HepG2 (cell line): ENCODE measurements at regions not wholly inside any gene's neighbourhood (a gene's known extent, or its start where the extent isn't known, plus 50 kb on each side); places are given as distances from the start of the nearest gene placed in this dataset.

Source experiments
- ATAC-seq: fragments of 200-7000 bp; cut with Tn5 transposase; 3 replicates; pipeline ENCODE4 v1.9.1; 2020; ENCODE audit warnings: mild to moderate bottlenecking, moderate library complexity
- BruUV-seq: library from RNA; stranded (reverse); fragments of 400-500 nt; replicated peaks from 2 replicates; lab custom pipeline; 2021; lab: Mats Ljungman, UMichigan
- CTCF ChIA-PET: fragments of 300-600 bp; formaldehyde crosslinking; extraction: SDS; loops from one replicate; lab custom pipeline; 2021; ENCODE audit warnings: low total read pairs, inconsistent platforms, low intra/inter-chr PET ratio; lab: Yijun Ruan, JAX
- POLR2A ChIA-PET: fragments of 350-600 bp; sonication (Branson Sonifier 250); formaldehyde crosslinking; loops from one replicate; lab custom pipeline; 2020; ENCODE audit warnings: antibody characterized with exemption, inconsistent platforms; lab: Yijun Ruan, JAX
- DNase-seq: peaks from one replicate; pipeline ENCODE4 v3.0.0-alpha.2; 2015; ENCODE audit warnings: low spot score
- FAIRE-seq: peaks from 3 replicates; lab custom pipeline; 2011; peaks lifted over from hg19 to GRCh38; lab: Jason Lieb, UNC
- H2AFZ ChIP-seq: one replicate; pipeline ENCODE4 v1.6.1; 2011; ENCODE audit warnings: low read length, inconsistent platforms
- H3K27ac ChIP-seq: fragments of 300-600 bp; 3 replicates; pipeline ENCODE4 v1.8.0; 2011; ENCODE audit warnings: mixed run types, mild to moderate bottlenecking, mixed read lengths, low read length, inconsistent platforms; ENCODE audit not compliant: insufficient read depth; ENCODE audit errors: extremely low read length
- H3K27me3 ChIP-seq, 2 experiments: fragments of 200-600 bp in 1 of 2; 2 replicates in 1 of 2; 3 replicates in 1 of 2; pipeline versions ENCODE4 v1.6.0 to v1.8.0; 2011; ENCODE audit warnings: low read length in 2 of 2, mild to moderate bottlenecking in 2 of 2, moderate library complexity in 2 of 2, inconsistent platforms in 1 of 2; ENCODE audit not compliant: insufficient read depth in 2 of 2, control insufficient read depth in 1 of 2
- H3K36me3 ChIP-seq, 2 experiments: fragments of 200-600 bp in 1 of 2; replicated peaks in 1 of 2; 2 replicates in 1 of 2; 3 replicates in 1 of 2; pipeline versions ENCODE4 v1.5.1 to v1.8.0; 2011; ENCODE audit warnings: low read length in 2 of 2, inconsistent platforms in 1 of 2; ENCODE audit not compliant: insufficient read depth in 2 of 2, control insufficient read depth in 1 of 2
- H3K4me1 ChIP-seq: 2 replicates; pipeline ENCODE4 v1.5.1; 2012; ENCODE audit warnings: low read length, inconsistent platforms; ENCODE audit not compliant: insufficient read depth
- H3K4me2 ChIP-seq: 2 replicates; pipeline ENCODE4 v1.6.0; 2011; ENCODE audit warnings: low read depth, low read length, inconsistent platforms
- H3K4me3 ChIP-seq, 3 experiments: fragments of 200-600 bp in 1 of 3; sonication (generic), shearing (Covaris generic) in 1 of 3; replicated peaks in 1 of 3; 2 replicates each; pipeline ENCODE4 v1.5.1; 2011 to 2016; ENCODE audit warnings: low read length in 3 of 3, inconsistent platforms in 2 of 3, low read depth in 2 of 3, mild to moderate bottlenecking in 2 of 3, control low read depth in 1 of 3, mixed read lengths in 1 of 3; ENCODE audit not compliant: insufficient read depth in 1 of 3
- H3K79me2 ChIP-seq: one replicate; pipeline ENCODE4 v1.6.1; 2011; ENCODE audit warnings: low read length, inconsistent platforms; ENCODE audit not compliant: insufficient read depth
- H3K9ac ChIP-seq: 2 replicates; pipeline ENCODE4 v1.6.0; 2011; ENCODE audit warnings: mild to moderate bottlenecking, low read depth, low read length, inconsistent platforms; ENCODE audit not compliant: insufficient read depth
- H3K9me3 ChIP-seq: 2 replicates; pipeline ENCODE4 v1.5.1; 2012; ENCODE audit warnings: mild to moderate bottlenecking, low read length
- H4K20me1 ChIP-seq: 2 replicates; pipeline ENCODE4 v1.6.0; 2011; ENCODE audit warnings: inconsistent platforms, mild to moderate bottlenecking, low read length, moderate library complexity; ENCODE audit not compliant: insufficient read depth
- ETV5 ChIP-seq: IDR thresholded peaks from 2 replicates; pipeline ENCODE4 v1.6.1; 2018; ENCODE audit warnings: missing biosample characterization, missing genetic modification reagents, inconsistent platforms, borderline replicate concordance
- ETV6 ChIP-seq: sonication (generic); formaldehyde crosslinking; conservative IDR thresholded peaks from 2 replicates; pipeline ENCODE4 v1.4.0; 2020; ENCODE audit warnings: missing genetic modification reagents
- GATAD2A ChIP-seq: IDR thresholded peaks from 2 replicates; pipeline ENCODE4 v1.6.1; 2016
- HDAC2 ChIP-seq: sonication (generic); formaldehyde crosslinking; IDR thresholded peaks from 2 replicates; pipeline ENCODE4 v1.4.0; 2020; ENCODE audit warnings: missing genetic modification reagents
- HES4 ChIP-seq: sonication (generic); formaldehyde crosslinking; IDR thresholded peaks from 2 replicates; pipeline ENCODE4 v1.9.0; 2021; ENCODE audit warnings: mild to moderate bottlenecking, missing genetic modification reagents, borderline replicate concordance
- IKZF4 ChIP-seq: sonication (generic); formaldehyde crosslinking; IDR thresholded peaks from 2 replicates; pipeline ENCODE4 v1.5.1; 2020; ENCODE audit warnings: borderline replicate concordance, mild to moderate bottlenecking, low read depth, missing genetic modification reagents; ENCODE audit errors: not compliant biosample characterization
- MYC ChIP-seq: sonication (generic); formaldehyde crosslinking; IDR thresholded peaks from 2 replicates; pipeline ENCODE4 v1.9.0; 2021; ENCODE audit warnings: missing genetic modification reagents, borderline replicate concordance
- SALL1 ChIP-seq: sonication (generic); formaldehyde crosslinking; IDR thresholded peaks from 2 replicates; pipeline ENCODE4 v1.8.0; 2022; ENCODE audit warnings: mild to moderate bottlenecking, missing genetic modification reagents
- SAP130 ChIP-seq: IDR thresholded peaks from 2 replicates; pipeline ENCODE4 v1.6.1; 2016; ENCODE audit warnings: low read depth
- SNAI1 ChIP-seq: sonication (generic); formaldehyde crosslinking; IDR thresholded peaks from 2 replicates; pipeline ENCODE4 v1.5.0; 2020; ENCODE audit warnings: mild to moderate bottlenecking, missing genetic modification reagents, borderline replicate concordance
- SP5 ChIP-seq: IDR thresholded peaks from 2 replicates; pipeline ENCODE4 v1.6.1; 2016; ENCODE audit warnings: low read depth, borderline replicate concordance
- SRSF4 ChIP-seq: fragments of 200-400 bp; formaldehyde crosslinking; IDR thresholded peaks from one replicate; pipeline ENCODE4 v1.6.1; 2018; ENCODE audit warnings: mild to moderate bottlenecking, low read depth, low read length, moderate library complexity; ENCODE audit not compliant: poor library complexity, severe bottlenecking
- ZNF563 ChIP-seq: sonication (generic); formaldehyde crosslinking; IDR thresholded peaks from 2 replicates; pipeline ENCODE4 v1.8.0; 2022; ENCODE audit warnings: mild to moderate bottlenecking, moderate library complexity, missing genetic modification reagents
- ZNF781 ChIP-seq: sonication (generic); formaldehyde crosslinking; IDR thresholded peaks from 2 replicates; pipeline ENCODE4 v1.5.1; 2020; ENCODE audit warnings: borderline replicate concordance, mild to moderate bottlenecking, missing genetic modification reagents; ENCODE audit errors: not compliant biosample characterization
- WGBS: methylation state at CpG from one replicate; pipeline ENCODE4 v1.1.6; 2017; ENCODE audit warnings: low lambda C conversion rate; 5-methylcytosine and 5-hydroxymethylcytosine counted together
- in situ Hi-C: cut with HindIII; loops from 2 replicates; pipeline ENCODE4 v1.10.0; 2017; ENCODE audit warnings: low pct_unique_long_range_greater_than_20kb; ENCODE audit not compliant: extremely low pct_ligation_motif_present
- intact Hi-C: fragments of 100-400 bp; cut with micrococcal nuclease; formaldehyde crosslinking; loops from one replicate; pipeline ENCODE4 v1.10.0; 2022; ENCODE audit not compliant: unreplicated experiment
- TF ChIP-seq, protein P1 (sequence below): sonication (generic); formaldehyde crosslinking; IDR thresholded peaks from 2 replicates; pipeline ENCODE4 v1.4.0; 2020; ENCODE audit warnings: mild to moderate bottlenecking, missing genetic modification reagents
- TF ChIP-seq, protein P2 (sequence below): sonication (generic); formaldehyde crosslinking; IDR thresholded peaks from 2 replicates; pipeline ENCODE4 v1.5.1; 2020; ENCODE audit warnings: mild to moderate bottlenecking, missing genetic modification reagents, moderate library complexity
- TF ChIP-seq, protein P3 (sequence below): sonication (generic); formaldehyde crosslinking; IDR thresholded peaks from 2 replicates; pipeline ENCODE4 v1.5.0; 2020; ENCODE audit warnings: mild to moderate bottlenecking, missing genetic modification reagents, borderline replicate concordance

- no peaks in the 10 kb centered on the region for H3K36me3 ChIP-seq
- WGBS = 36% methylated on average over 9 of the region's 10 CpGs
- peak overlapping the region; percentile 18; the same call in 1 of the 2 replicates for H3K9ac ChIP-seq
- ChIA-PET CTCF (interaction anchor here (2.8 kb wide), 1 partner anchor 55 kb away, joined by 19 read pairs; no protein-coding TSS in a partner anchor), POLR2A (interaction anchor here (0.9 to 3.1 kb wide), 2 partner anchors 35 to 88 kb away, joined by 3 to 27 read pairs; partner anchors contain the start of gene SDC1)
- FAIRE-seq (no peak), DNase-seq (no peak), ATAC-seq (peak; percentile 14)
- intact Hi-C loops = loop anchor here (5.0 kb wide), 1 partner anchor 35 kb away; no protein-coding TSS in a partner anchor
- in situ Hi-C loops = loop anchor here (5.0 kb wide), 2 partner anchors 35 to 90 kb away; partner anchors contain the start of gene SDC1
- H3K4me1 ChIP-seq = peaks cover 66% of the 10 kb centered on the region
- BruUV-seq = no TSS peak
- no peaks in the 10 kb centered on the region for H3K79me2 ChIP-seq
- peak overlapping the region; percentile 54 for H3K4me2 ChIP-seq
- no peaks in the 10 kb centered on the region for H3K9me3 ChIP-seq
- H3K27ac ChIP-seq = no peak overlapping the region
- H2AFZ ChIP-seq = no peak overlapping the region
- no peaks in the 10 kb centered on the region for H4K20me1 ChIP-seq
- H3K27me3 ChIP-seq = peaks cover 6 to 58% of the 10 kb centered on the region in 2 experiments; a peak in 4 of 5 replicates
- H3K4me3 ChIP-seq = peak overlapping the region in 1 of 3 experiments; percentile 50; a peak in 2 of 6 replicates
- TF ChIP-seq HES4 (0 out of 2 replicates have a peak, but pooled peaks have one; percentile 57), GATAD2A (CRISPR knock-in tag) (no peak), SRSF4 (no peak), SNAI1 (no peak), ZNF563 (CRISPR knock-in tag) (0 out of 2 replicates have a peak, but pooled peaks have one; percentile 44), MYC (CRISPR knock-in tag) (0 out of 2 replicates have a peak, but pooled peaks have one; percentile 18), SAP130 (no peak), SP5 (CRISPR knock-in tag) (peak; percentile 40; the same call in 1 of the 2 replicates), ETV6 (CRISPR knock-in tag) (no peak), ETV5 (CRISPR knock-in tag) (peak; percentile 31; the same call in 1 of the 2 replicates), ZNF781 (no peak), IKZF4 (CRISPR knock-in tag) (no peak), SALL1 (CRISPR knock-in tag) (peak; percentile 37; the same call in 1 of the 2 replicates), HDAC2 (CRISPR knock-in tag) (peak; percentile 12; the same call in 1 of the 2 replicates)
- TF ChIP-seq, protein P1, sequence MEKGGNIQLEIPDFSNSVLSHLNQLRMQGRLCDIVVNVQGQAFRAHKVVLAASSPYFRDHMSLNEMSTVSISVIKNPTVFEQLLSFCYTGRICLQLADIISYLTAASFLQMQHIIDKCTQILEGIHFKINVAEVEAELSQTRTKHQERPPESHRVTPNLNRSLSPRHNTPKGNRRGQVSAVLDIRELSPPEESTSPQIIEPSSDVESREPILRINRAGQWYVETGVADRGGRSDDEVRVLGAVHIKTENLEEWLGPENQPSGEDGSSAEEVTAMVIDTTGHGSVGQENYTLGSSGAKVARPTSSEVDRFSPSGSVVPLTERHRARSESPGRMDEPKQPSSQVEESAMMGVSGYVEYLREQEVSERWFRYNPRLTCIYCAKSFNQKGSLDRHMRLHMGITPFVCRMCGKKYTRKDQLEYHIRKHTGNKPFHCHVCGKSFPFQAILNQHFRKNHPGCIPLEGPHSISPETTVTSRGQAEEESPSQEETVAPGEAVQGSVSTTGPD (CRISPR knock-in tag) = no peak
- TF ChIP-seq, protein P2, sequence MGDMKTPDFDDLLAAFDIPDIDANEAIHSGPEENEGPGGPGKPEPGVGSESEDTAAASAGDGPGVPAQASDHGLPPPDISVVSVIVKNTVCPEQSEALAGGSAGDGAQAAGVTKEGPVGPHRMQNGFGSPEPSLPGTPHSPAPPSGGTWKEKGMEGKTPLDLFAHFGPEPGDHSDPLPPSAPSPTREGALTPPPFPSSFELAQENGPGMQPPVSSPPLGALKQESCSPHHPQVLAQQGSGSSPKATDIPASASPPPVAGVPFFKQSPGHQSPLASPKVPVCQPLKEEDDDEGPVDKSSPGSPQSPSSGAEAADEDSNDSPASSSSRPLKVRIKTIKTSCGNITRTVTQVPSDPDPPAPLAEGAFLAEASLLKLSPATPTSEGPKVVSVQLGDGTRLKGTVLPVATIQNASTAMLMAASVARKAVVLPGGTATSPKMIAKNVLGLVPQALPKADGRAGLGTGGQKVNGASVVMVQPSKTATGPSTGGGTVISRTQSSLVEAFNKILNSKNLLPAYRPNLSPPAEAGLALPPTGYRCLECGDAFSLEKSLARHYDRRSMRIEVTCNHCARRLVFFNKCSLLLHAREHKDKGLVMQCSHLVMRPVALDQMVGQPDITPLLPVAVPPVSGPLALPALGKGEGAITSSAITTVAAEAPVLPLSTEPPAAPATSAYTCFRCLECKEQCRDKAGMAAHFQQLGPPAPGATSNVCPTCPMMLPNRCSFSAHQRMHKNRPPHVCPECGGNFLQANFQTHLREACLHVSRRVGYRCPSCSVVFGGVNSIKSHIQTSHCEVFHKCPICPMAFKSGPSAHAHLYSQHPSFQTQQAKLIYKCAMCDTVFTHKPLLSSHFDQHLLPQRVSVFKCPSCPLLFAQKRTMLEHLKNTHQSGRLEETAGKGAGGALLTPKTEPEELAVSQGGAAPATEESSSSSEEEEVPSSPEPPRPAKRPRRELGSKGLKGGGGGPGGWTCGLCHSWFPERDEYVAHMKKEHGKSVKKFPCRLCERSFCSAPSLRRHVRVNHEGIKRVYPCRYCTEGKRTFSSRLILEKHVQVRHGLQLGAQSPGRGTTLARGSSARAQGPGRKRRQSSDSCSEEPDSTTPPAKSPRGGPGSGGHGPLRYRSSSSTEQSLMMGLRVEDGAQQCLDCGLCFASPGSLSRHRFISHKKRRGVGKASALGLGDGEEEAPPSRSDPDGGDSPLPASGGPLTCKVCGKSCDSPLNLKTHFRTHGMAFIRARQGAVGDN = 0 out of 2 replicates have a peak, but pooled peaks have one; percentile 11
- TF ChIP-seq, protein P3, sequence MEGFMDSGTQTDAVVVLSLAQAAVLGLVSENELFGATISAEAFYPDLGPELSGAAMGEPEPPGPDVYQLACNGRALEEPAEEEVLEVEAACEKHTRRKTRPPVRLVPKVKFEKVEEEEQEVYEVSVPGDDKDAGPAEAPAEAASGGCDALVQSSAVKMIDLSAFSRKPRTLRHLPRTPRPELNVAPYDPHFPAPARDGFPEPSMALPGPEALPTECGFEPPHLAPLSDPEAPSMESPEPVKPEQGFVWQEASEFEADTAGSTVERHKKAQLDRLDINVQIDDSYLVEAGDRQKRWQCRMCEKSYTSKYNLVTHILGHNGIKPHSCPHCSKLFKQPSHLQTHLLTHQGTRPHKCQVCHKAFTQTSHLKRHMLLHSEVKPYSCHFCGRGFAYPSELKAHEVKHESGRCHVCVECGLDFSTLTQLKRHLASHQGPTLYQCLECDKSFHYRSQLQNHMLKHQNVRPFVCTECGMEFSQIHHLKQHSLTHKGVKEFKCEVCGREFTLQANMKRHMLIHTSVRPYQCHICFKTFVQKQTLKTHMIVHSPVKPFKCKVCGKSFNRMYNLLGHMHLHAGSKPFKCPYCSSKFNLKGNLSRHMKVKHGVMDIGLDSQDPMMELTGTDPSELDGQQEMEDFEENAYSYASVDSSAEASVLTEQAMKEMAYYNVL (CRISPR knock-in tag) = no peak
Measured at GRCh38 chr2:20137131-20137571, 85.7 kb upstream of the LAPTM4A start.
